Heart left ventricle (tissue), 13 donors: ENCODE measurements at regions not wholly inside any gene's neighbourhood (a gene's known extent, or its start where the extent isn't known, plus 50 kb on each side); places are given as distances from the start of the nearest gene placed in this dataset.

ENCODE experiments used
- CTCF ChIP-seq, 12 donors: fragments of 200-600 bp; sonication (generic) in 4 of 12; IDR thresholded peaks; one replicate each; pipeline versions ENCODE4 v1.5.0 to v1.8.0; 2018 to 2022; ENCODE audit warnings: antibody characterized with exemption in 12 of 12, mild to moderate bottlenecking in 5 of 12
- POLR2A ChIP-seq, 2 donors: fragments of 450-650 bp; IDR thresholded peaks; one replicate each; pipeline ENCODE4 v1.6.1; 2017; ENCODE audit warnings: antibody characterized with exemption in 2 of 2, mild to moderate bottlenecking in 2 of 2, moderate library complexity in 2 of 2
- donor health status: ischemic (EF 13 %, LVEDD 7.1; RV severe dilation, severe dysfunction).
- donor health status: DM: no; HTN: yes; CAD: no.
- donor health status: DM: no; HTN: no; CAD: no.
- donor health status: ischemic (EF 25% LVEDD 6.9; RV normal size, moderate dysfunction).
- donor health status: ischemic (EF 25% LVEDD 5.7; RV mildly dilated, moderate dysfunction).
- donor health status: ischemic (EF 35%, LVEDD 5.7; RV mildly dilated, moderate dysfunction).
- donor health status: nonischemic (EF 11% LVEDD 7.7; RV severe dilation, severe dysfunction).
- donor health status: DM: yes; HTN: yes; CAD: no.
- donor health status: PGD.
- donor health status: ischemic (EF 29% LVEDD 5.4; RV normal size, mild dysfunction).
- donor health status: nonischemic (EF 23%, LVEDD 6.1; RV moderate dilation, normal function).

DNA sequence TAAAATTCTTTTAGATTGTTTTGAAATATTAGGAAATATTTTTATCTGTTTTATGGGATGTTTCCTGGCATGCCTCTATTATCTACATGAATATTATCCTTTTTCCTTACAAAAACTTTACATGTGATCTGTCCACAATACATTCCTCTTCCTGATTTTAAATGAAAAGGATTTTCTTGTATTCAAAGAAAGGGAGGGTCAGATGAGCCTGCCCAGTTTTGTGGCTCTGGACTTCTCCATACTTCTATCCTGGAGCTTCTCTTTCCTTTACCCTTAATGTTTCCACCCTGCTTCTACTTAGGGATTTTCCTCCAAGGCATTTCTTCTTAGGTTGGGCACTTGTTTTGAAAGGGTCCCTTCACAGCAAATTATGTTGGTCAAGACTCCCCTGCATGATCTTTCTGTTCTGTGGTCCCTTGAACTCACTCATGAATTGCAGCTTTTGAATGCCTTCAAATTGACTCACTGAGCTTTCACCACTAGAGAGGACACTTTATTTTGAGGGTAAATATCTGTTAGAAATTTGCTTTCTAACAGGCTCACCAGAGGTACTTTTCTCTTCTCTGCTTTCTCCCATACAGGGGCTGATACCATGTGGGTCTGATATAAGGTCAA is 104.9 kb downstream of the CENPW start:
- TF ChIP-seq CTCF (IDR thresholded peaks at IDR 0.05) (no peak), POLR2A (IDR thresholded peaks at IDR 0.05) (no peak)
